Thoracic aorta (tissue), 2 donors: ENCODE measurements at regions not wholly inside any gene's neighbourhood (a gene's known extent, or its start where the extent isn't known, plus 50 kb on each side); places are given as distances from the start of the nearest gene placed in this dataset.

Source experiments
- ATAC-seq: fragments of 150-250 bp; one replicate; pipeline ENCODE4 v1.8.0; 2017; ENCODE audit warnings: low read depth; ENCODE audit not compliant: insufficient number of reproducible peaks, low FRiP score
- DNase-seq: peaks from one replicate; pipeline ENCODE4 v3.0.0-alpha.2; 2020; ENCODE audit warnings: low spot score
- H3K27ac ChIP-seq, 2 donors: fragments of 200-600 bp; sonication (generic); 1 replicate in 1 of 2; 2 replicates in 1 of 2; pipeline ENCODE4 v1.5.1; 2016; ENCODE audit warnings: mild to moderate bottlenecking in 2 of 2, moderate library complexity in 2 of 2
- H3K27me3 ChIP-seq: fragments of 200-600 bp; sonication (generic); replicated peaks from 2 replicates; pipeline ENCODE4 v1.6.0; 2016; ENCODE audit warnings: mild to moderate bottlenecking; ENCODE audit not compliant: insufficient read depth
- H3K36me3 ChIP-seq: fragments of 200-600 bp; sonication (generic); one replicate; pipeline ENCODE4 v1.5.1; 2016
- H3K4me1 ChIP-seq, 2 donors: fragments of 200-600 bp; sonication (generic); 1 replicate in 1 of 2; 2 replicates in 1 of 2; pipeline versions ENCODE4 v1.5.1 to v1.6.0; 2016; ENCODE audit warnings: low read depth in 2 of 2, mild to moderate bottlenecking in 1 of 2; ENCODE audit not compliant: control insufficient read depth in 1 of 2
- H3K4me3 ChIP-seq: fragments of 200-600 bp; sonication (generic); 2 replicates; pipeline ENCODE4 v1.5.1; 2016; ENCODE audit warnings: mild to moderate bottlenecking
- H3K9me3 ChIP-seq: fragments of 200-600 bp; sonication (generic); 2 replicates; pipeline ENCODE4 v1.5.1; 2016
- TF ChIP-seq, protein P1 (sequence below): fragments of 200-600 bp; sonication (generic); IDR thresholded peaks from one replicate; pipeline ENCODE4 v1.5.1; 2019; ENCODE audit warnings: antibody characterized with exemption

DNA sequence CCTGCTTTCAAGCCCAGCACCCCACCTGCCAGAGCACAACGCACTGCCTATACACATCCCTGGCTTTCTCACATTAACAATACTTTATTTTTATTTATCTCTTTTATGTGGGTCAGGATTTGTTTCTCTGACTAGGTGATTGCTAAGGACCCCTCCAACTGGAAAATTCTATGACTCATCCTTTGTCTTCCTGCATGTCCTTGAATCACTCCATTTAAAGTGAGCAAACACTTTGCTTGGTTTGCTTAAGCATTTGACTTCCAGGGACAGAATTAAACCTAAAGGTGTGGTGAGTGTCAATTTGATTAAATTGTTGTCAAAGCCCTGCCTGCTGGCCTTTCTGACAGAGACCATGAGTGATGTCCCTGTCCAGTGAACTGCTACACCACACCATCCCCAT is 536.5 kb upstream of the BRINP1 start:
- DNase-seq = no peak
- no peak overlapping the region for H3K4me3 ChIP-seq
- no peak overlapping the region for H3K27ac ChIP-seq
- peaks cover 8% of the 10 kb centered on the region for H3K9me3 ChIP-seq
- no peaks in the 10 kb centered on the region for H3K27me3 ChIP-seq
- H3K36me3 ChIP-seq = no peaks in the 10 kb centered on the region
- TF ChIP-seq, protein P1, sequence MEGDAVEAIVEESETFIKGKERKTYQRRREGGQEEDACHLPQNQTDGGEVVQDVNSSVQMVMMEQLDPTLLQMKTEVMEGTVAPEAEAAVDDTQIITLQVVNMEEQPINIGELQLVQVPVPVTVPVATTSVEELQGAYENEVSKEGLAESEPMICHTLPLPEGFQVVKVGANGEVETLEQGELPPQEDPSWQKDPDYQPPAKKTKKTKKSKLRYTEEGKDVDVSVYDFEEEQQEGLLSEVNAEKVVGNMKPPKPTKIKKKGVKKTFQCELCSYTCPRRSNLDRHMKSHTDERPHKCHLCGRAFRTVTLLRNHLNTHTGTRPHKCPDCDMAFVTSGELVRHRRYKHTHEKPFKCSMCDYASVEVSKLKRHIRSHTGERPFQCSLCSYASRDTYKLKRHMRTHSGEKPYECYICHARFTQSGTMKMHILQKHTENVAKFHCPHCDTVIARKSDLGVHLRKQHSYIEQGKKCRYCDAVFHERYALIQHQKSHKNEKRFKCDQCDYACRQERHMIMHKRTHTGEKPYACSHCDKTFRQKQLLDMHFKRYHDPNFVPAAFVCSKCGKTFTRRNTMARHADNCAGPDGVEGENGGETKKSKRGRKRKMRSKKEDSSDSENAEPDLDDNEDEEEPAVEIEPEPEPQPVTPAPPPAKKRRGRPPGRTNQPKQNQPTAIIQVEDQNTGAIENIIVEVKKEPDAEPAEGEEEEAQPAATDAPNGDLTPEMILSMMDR = no peak
- no peak for ATAC-seq
- peaks cover 0 to 4% of the 10 kb centered on the region in 2 donors for H3K4me1 ChIP-seq

- Histone ChIP-seq H3K27me3 (no peaks in the 10 kb centered on the region), H3K36me3 (no peaks in the 10 kb centered on the region), H3K9me3 (peaks cover 8% of the 10 kb centered on the region), H3K4me1 (peaks cover 0 to 4% of the 10 kb centered on the region in 2 donors), H3K27ac (no peak overlapping the region), H3K4me3 (no peak overlapping the region)
- DNase-seq = no peak
- TF ChIP-seq, protein P1 = no peak
- ATAC-seq = no peak
Observed at GRCh38 chr9:119903851-119904250, 534.6 kb upstream of the BRINP1 start.

DNA sequence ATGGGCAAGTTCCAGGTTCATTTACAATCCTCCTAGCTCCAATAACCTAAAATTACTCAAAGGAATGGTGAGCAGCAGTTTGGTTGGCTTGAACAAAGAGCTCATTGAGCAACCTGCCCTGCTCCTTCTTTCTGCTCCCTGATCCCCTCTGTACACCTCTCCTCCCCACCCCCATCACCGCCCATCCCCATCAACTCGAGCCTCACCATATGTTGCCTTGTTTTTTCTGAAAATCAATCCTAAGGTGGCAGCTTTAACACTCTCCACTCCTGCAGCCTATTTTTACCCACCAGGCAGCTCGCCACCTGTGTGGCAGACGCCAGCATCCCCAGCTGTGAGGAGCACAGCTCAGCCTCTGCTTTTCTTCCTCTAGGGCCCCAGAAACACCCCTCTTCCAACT is 533.4 kb upstream of the BRINP1 start:
- DNase-seq (no peak), ATAC-seq (no peak)
- Histone ChIP-seq H3K27me3 (no peaks in the 10 kb centered on the region), H3K27ac (no peak overlapping the region), H3K4me3 (no peak overlapping the region), H3K9me3 (no peaks in the 10 kb centered on the region), H3K36me3 (no peaks in the 10 kb centered on the region), H3K4me1 (peaks cover 0 to 4% of the 10 kb centered on the region in 2 donors)
- TF ChIP-seq, protein P1 = no peak

GRCh38 chr9:119898316-119898715 is 529.1 kb upstream of the BRINP1 start:
- no peak for DNase-seq
- ATAC-seq = no peak
- Histone ChIP-seq H3K4me1 (no peaks in the 10 kb centered on the region), H3K27ac (no peak overlapping the region), H3K4me3 (no peak overlapping the region), H3K36me3 (no peaks in the 10 kb centered on the region), H3K9me3 (no peaks in the 10 kb centered on the region), H3K27me3 (no peaks in the 10 kb centered on the region)
- TF ChIP-seq, protein P1 = no peak

- H3K4me1 ChIP-seq = no peaks in the 10 kb centered on the region
- H3K27me3 ChIP-seq = no peaks in the 10 kb centered on the region
- H3K27ac ChIP-seq = no peak overlapping the region
- DNase-seq (no peak), ATAC-seq (no peak)
- no peak overlapping the region for H3K4me3 ChIP-seq
- TF ChIP-seq, protein P1 = no peak
- no peaks in the 10 kb centered on the region for H3K9me3 ChIP-seq
- no peaks in the 10 kb centered on the region for H3K36me3 ChIP-seq
Observed at GRCh38 chr9:119884438-119884837, 515.2 kb upstream of the BRINP1 start.
